GM04503 (cell line): ENCODE measurements at regions not wholly inside any gene's neighbourhood (a gene's known extent, or its start where the extent isn't known, plus 50 kb on each side); places are given as distances from the start of the nearest gene placed in this dataset.

Source experiments
- DNase-seq: peaks from one replicate; pipeline ENCODE4 v3.0.0-alpha.2; 2012; ENCODE audit warnings: low read depth

- DNase-seq, result no peak
Observed at GRCh38 chr2:147648471-147648870, 196.4 kb upstream of the ACVR2A start.

- no peak for DNase-seq
Observed at GRCh38 chr2:147647816-147648215, 197.0 kb upstream of the ACVR2A start.

GRCh38 chr2:147646818-147647468 is 197.9 kb upstream of the ACVR2A start:
- no peak for DNase-seq

GRCh38 chr2:147644491-147644890 is 200.3 kb upstream of the ACVR2A start:
- DNase-seq, result no peak

- no peak for DNase-seq
Observed at GRCh38 chr2:147642765-147643164, 202.1 kb upstream of the ACVR2A start.

GRCh38 chr2:147641651-147642050 is 203.2 kb upstream of the ACVR2A start:
- DNase-seq, result no peak

- DNase-seq, result no peak
Observed at GRCh38 chr2:147639891-147640290, 204.9 kb upstream of the ACVR2A start.

GRCh38 chr2:147639386-147639785 is 205.4 kb upstream of the ACVR2A start:
- no peak for DNase-seq

GRCh38 chr2:147636886-147637285 is 207.9 kb upstream of the ACVR2A start:
- DNase-seq, result no peak

- DNase-seq, result peak; percentile 19
Observed at GRCh38 chr2:147636238-147636882, 208.5 kb upstream of the ACVR2A start.

- DNase-seq, result no peak
Observed at GRCh38 chr2:147634826-147635225, 210.0 kb upstream of the ACVR2A start.

- DNase-seq, result no peak
Observed at GRCh38 chr2:147632198-147632597, 212.6 kb upstream of the ACVR2A start.

- DNase-seq, result no peak
Observed at GRCh38 chr2:147631294-147631693, 213.5 kb upstream of the ACVR2A start.

- DNase-seq, result no peak
Observed at GRCh38 chr2:147630585-147630984, 214.2 kb upstream of the ACVR2A start.

GRCh38 chr2:147628971-147629421 is 215.8 kb upstream of the ACVR2A start:
- DNase-seq, result no peak

- no peak for DNase-seq
Observed at GRCh38 chr2:147623328-147623727, 221.5 kb upstream of the ACVR2A start.

GRCh38 chr2:147621656-147622197 is 223.1 kb upstream of the ACVR2A start:
- no peak for DNase-seq

GRCh38 chr2:147619808-147620207 is 225.0 kb upstream of the ACVR2A start:
- no peak for DNase-seq

- no peak for DNase-seq
Observed at GRCh38 chr2:147615726-147616125, 229.1 kb upstream of the ACVR2A start.

GRCh38 chr2:147614979-147615470 is 229.8 kb upstream of the ACVR2A start:
- no peak for DNase-seq

GRCh38 chr2:147614471-147614870 is 230.4 kb upstream of the ACVR2A start:
- no peak for DNase-seq

- DNase-seq, result no peak
Observed at GRCh38 chr2:147610496-147611040, 234.3 kb upstream of the ACVR2A start.

GRCh38 chr2:147609301-147609700 is 235.5 kb upstream of the ACVR2A start:
- DNase-seq, result no peak
